ENCODE measurements at regions not wholly inside any gene's neighbourhood (a gene's known extent, or its start where the extent isn't known, plus 50 kb on each side); places are given as distances from the start of the nearest gene placed in this dataset.

GRCh38 chr11:86740628-86741483, 59.5 kb upstream of the PRSS23 start:
- TF ChIP-seq, protein P1, sequence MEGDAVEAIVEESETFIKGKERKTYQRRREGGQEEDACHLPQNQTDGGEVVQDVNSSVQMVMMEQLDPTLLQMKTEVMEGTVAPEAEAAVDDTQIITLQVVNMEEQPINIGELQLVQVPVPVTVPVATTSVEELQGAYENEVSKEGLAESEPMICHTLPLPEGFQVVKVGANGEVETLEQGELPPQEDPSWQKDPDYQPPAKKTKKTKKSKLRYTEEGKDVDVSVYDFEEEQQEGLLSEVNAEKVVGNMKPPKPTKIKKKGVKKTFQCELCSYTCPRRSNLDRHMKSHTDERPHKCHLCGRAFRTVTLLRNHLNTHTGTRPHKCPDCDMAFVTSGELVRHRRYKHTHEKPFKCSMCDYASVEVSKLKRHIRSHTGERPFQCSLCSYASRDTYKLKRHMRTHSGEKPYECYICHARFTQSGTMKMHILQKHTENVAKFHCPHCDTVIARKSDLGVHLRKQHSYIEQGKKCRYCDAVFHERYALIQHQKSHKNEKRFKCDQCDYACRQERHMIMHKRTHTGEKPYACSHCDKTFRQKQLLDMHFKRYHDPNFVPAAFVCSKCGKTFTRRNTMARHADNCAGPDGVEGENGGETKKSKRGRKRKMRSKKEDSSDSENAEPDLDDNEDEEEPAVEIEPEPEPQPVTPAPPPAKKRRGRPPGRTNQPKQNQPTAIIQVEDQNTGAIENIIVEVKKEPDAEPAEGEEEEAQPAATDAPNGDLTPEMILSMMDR (conservative IDR thresholded peaks at IDR 0.05; ENCODE audit: low read depth, low read length) = no peak
- no peak for TF ChIP-seq EZH2 (IDR thresholded peaks at IDR 0.05; ENCODE audit: borderline replicate concordance, low read depth, low read length, poor library complexity, severe bottlenecking)

All from A673 (cell line).